IPS-NIHi7 (cell line): ENCODE measurements at regions not wholly inside any gene's neighbourhood (a gene's known extent, or its start where the extent isn't known, plus 50 kb on each side); places are given as distances from the start of the nearest gene placed in this dataset.
"Not testable (repeated sequence)": the region's sequence is repeated elsewhere in the genome, so short reads cannot be mapped to it uniquely, and the experiment has no call there.

Experiments used
- DNase-seq: peaks from one replicate; pipeline ENCODE4 v3.0.0; 2012; ENCODE audit warnings: mixed read lengths; ENCODE audit errors: extremely low spot score

DNA sequence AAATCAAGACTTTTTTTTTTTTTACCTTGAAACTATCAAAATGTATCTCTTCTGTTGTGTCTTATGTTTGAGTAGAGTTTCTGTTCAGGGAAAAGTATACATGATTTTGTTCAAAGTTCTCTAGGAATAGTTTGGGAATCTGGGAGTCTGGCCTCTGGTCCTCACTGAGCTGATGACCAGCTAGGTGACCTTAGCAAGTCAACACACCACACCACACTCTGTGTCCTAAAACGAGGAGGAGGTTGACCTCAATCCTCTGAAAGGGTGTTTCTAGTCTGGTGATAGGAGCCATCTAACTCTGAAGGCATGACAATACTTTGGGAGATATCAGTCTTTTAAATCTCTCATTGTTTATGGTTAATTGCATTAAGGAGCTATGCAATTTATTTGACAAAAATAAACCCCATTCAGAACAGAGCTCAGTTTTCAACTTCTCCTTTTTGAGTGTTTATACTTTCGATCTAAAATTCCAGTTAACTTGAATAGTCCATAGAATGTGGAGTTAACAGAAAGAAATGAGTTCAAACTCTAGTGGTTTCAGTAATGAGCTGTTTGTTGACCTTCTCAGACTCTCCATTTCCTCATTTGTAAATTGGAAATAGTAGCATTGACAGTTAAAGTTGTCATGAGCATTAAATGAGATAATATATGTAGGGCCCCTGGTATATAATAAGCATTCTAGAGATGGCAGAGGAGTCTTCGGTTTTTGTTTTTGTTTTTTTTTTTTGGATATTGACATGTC lies 112.2 kb upstream of the LRRN1 start:
- DNase-seq = no peak

DNA sequence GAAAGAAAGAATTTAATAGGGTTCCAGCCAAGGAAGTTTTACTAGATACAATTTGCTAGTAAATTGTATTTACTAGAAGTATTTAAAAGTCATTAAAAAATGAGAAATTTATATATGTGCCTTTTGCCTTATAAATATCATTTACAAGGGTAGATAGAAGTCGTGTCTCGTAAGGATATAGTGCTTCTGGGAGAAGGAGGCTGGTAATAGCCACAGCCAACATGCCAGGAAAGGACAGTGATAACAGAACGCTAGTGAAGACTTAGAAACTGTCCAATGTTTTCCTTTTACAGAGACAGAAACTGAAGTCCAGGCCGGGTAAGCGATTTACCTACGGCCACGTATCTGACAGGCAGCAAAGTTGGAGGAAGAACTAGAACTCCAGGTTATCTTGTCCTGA lies 113.5 kb upstream of the LRRN1 start:
- no peak for DNase-seq

DNA sequence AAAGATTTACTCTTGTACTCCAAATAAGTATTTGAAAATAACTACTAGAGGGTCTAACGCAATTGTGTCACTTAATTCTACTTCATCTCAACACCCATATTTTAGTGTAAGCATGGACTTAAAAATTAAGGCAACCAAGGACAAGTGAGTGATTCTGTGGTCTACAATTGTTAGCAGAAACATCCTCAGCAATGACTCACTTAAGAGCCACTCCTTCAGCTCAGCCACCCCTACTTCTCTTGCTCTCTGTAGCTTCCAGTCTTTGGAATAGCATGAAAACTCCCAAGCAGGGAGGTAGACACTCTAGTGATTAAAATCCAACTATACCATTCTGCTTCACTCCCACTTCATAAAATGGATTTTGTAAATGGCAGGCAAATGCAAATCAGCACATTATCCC lies 116.0 kb upstream of the LRRN1 start:
- DNase-seq = no peak

DNA sequence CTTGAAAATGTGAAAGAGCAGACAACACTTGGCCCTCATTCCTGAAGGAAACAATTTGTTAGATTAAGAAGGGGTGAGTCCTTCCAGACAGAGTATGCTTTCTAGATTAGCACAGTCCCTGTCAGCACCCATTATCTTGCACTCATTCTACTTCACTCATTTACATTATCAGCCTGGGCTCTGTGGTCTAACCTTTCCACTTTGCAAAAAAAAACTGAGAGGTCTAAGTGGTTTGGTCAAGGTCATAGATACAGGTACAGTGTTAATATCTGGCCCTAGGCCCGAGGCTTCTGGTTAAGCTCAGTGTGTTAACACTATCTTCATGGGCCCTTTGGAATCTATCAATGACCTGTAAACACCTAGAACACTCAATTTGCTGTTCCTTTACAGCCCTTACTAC lies 123.4 kb upstream of the LRRN1 start:
- DNase-seq = no peak

DNA sequence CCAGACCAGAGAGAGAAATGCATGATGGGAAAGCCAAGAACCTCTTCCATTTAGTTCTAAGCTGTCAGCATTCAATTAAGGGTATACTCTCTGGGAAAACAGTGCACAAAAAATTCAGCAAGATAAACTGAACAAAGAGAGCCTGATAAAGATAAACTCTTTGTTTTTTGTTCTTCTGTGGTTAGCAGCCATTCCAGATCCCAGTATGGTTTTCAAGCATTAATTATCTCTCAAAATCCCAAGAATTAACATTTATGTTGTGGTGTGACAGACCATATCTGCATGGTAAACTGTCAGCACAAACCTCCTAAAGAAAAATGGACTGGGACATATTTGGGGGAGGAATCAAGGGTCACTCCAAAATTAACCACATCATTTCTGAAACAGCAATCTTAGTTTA lies 124.0 kb upstream of the LRRN1 start:
- DNase-seq = no peak

DNA sequence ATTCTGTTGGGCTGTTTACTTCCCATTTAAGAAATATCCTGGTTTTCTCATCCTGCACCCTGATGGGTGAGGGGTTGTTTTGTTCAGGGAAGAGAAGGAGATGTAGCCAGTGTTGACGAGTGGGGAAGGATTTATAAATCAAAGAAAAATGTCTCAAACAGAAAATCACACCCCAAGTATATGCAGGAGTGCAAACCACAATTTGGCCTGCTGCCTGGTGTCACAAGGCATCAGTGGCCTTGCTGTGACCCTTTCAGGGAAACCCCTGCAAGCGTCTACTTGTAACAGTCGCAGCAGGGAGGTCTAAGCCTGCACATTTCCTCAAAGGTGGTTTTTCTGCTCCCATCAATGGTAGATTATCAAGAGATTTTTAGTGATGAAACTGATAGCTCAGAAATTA lies 132.6 kb upstream of the LRRN1 start:
- no peak for DNase-seq

DNA sequence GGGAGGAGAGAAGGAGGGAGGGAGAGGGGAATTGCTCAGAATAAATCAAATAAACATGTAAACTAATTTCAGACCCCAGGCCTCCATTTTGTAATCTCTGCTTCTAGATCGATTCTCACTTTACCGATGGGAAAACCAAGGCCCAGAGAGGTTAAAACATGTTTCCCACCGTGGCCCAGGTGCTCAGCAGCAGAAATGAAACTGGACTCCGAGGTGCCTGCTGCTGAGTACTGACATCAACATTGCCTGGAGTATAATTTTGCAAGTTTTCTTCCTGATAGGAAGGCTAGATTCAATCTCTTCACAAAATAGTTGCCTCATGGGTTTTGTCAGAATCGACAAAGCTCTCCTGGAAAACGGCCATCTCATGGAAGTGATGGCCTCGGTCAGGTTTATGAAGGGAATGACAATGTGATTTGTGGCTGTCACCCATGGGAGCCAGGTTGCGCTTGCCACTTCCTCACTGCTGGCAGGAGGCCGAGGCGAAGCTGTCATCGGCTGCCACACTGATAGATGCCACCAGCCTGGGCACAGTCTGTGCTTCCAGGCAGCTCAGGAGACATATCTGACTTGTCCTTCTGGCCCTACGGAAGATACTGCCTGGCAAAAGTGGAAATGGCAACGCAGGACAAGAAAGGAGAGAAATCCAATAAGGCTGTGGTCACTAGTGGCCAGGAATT lies 133.1 kb upstream of the LRRN1 start:
- DNase-seq = no peak

DNA sequence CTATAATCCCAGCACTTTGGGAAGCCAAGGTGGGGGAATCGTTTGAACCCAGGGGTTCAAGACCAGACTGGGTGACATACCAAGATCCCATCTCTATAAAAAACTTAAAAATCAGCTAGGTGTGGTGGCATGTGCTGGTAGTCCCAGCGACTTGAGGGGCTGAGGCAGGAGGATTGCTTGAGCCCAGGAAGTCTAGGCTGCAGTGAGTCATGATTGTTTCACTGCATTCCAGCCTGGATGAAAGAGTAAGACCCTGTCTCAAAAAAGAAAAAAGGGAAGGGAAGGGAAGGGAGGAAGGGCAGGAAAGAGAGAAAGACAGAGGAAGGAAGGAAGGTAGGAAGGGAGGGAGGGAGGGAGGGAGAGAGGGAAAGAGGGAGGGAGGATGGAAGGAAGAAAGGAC lies 133.7 kb upstream of the LRRN1 start:
- DNase-seq = no peak

DNA sequence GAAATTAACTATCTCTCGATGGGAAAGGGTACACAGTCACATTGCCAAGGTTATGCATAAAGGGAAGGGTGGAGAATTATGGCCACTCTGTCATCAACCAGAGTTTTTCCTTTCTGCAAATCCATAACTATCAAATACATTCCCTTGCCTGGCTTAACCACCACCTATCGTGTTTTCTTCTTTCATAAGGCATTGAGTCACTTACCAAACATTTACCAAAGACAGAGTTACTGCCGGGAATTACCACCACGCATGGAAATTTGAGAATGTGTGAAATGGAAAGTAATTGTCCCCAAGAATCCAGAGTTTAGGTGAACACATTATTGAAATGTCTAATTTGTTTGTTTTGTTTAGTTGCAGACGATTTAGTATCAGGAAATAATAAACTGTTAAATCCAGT lies 134.3 kb upstream of the LRRN1 start:
- no peak for DNase-seq

DNA sequence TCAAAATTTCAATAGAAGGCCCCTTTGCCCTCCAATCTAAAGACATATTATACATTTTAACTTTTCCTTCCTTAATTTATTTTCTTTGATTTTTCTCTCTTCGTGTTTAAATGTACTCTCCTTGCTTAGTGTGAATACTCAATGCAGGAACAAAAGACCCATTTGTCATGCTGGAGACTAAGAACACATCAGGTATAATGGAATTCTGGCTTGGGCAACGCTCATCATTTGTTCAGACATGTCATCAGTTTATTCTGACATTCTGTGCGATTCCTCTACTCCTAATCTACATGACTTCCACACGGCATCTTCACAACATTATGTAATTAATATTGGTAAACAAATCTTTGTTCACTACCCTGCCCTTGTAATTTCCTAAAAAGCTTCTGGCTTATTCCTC lies 136.6 kb upstream of the LRRN1 start:
- no peak for DNase-seq

DNA sequence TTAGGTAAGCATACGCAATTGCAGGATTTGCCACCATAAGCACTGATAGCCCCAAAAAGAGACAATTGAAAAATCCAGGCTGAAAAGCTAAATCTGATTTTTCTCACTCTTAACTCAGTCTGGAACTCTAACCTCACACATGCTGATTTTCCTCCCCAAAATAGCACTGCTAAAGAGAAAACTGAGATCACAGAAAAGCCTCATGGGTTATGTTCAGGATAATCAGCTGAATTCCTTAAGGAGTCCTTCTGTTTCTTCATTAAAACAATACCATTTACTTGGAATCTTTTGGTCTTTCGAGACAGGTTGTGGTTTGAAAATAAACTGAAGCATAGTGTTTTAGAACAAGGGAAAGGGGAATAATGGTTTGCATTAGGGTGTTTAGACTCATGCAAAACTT lies 144.3 kb upstream of the LRRN1 start:
- DNase-seq = no peak

DNA sequence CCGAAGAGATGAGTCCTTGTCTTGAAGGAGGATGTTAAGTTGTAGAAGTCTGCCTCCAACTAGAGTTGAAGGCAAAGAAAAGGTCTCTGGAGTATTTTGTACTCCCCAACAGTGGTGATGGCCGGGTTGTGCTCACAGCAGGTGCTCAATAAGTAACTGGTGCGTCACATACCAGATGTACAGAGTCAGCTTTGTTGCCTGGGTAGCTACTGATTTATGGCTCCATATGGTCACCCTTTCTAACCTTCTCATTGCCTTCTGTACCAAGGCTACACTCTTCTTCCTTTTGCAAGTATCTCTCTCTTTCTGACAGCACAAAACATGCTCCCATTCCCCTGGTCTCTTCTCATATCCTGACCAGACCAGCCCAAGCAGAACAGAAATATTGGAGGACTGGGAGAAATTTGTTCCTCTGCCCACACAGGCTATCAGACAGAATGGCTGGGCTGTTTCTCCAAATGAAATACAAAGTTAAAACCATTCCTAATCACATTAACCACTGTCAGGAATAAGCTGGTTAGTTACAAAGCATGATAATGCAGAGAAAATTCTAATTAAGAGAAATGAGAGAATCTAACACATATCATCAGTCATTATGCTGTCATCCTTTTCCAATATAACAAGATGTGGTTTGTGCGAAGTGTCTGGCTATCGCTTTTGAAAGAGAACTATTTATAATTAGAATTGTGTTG lies 150.1 kb upstream of the LRRN1 start:
- no peak for DNase-seq

DNA sequence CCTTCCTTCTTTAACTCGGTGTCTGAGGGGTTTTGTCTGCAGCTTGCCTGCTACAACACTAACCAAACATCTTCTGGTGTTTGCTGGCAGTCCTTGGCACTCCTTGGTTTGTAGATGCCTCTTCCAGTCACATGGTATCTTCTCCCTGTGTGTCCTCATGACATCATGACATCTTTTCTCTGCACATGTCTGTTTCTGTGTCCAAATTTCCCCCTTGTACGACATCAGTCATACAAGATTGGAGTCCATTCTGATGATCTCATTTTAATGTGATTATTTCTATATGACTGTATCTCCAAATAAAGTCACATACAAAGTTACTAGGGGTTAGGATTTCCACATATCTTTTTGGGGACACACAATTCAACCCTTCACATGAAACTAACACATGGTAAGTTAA lies 152.3 kb upstream of the LRRN1 start:
- no peak for DNase-seq

DNA sequence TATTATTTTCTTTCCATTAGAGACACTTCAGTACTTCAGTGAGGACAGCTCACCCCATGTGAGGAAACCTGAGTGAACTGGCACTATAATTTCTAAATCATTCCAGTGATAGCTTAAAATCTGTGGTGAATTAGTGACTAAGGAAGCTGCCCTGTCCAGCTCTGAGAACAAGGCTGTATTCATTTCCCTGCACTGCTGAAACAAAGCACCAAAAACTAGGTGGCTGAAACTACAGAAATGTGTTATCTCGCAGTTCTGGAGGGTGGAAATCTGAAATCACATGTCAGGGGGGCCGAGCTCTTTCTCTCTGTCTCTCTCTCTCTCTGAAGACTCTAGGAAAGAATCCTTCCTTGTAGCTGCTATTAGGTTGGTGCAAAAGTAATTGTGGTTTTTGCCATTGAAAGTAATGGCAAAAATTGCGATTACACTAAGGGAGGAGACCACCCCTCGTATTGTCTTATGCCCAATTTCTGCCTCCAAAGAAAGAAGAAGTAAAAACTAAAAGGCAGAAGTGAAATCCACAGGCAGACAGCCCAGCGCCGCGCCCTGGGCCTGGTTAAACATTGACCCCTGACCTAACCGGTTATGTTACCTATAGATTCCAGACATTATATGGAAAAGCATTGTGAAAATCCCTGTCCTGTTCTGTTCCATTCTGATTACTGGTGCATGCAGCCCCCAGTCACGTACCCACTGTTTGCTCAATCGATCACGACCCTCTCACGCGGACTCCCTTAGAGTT lies 153.0 kb upstream of the LRRN1 start:
- DNase-seq = not testable (repeated sequence)

DNA sequence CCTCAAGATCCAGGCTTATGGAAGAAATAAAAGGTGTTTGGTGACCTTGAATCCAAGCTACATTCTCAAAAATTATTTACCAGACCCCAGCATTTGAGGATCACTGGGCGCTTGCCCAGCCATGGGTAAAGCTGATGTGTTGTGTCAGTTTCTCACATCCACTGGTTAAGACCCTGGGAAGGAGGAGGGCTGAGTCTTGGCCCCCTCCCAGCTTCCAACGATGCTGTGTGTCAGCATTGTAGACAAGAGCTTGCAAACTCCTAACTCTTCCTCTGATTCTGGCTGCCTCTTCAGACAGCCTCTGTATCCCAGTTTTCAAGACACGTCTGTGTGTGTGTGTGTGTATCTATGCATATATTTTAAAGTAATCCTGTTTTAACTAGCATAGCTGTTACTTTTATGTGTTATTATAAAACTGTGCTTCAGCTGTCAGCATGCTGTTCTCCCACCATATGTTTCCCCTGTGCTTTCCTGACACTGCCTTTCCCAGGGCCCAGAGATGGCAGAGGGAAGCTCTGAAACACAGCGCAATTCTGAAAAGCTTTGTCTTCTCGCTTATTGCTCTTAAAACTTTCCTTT lies 157.3 kb upstream of the LRRN1 start:
- DNase-seq = no peak

DNA sequence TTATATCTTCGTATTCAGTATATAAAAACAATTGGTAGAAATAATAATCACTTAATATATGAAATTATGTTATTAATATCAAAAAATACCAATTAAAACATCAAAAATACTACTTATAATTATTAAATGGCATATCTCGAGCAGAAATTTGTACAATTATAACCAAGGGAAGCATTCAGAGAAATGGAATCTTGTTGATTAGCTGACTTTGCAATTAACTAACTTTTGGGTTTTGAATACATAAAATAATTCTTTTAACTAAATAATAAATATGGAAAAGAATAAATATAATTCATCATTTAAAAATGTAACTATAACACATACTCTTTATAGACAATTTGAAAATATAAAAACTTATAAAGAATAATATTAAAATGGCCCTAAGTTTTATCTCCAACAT lies 160.2 kb upstream of the LRRN1 start:
- DNase-seq = no peak

DNA sequence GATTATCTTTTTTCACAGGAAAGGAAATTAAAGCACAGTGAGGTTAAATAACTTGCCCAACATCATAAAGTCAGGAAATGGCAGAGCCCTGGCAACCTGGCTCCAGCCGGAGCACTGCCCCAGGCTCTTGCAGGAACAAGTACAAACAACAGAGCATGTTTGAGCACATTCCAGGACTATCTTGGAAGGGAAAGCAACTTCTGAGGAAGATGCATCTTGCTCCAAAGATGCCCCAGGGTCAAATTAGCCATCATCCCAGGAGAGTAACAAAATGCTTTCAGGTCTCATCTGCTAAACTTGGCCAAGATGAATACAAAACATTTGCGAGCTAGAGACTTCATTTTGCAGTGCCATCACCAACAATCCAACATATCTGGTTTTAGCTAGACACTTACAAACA lies 162.4 kb upstream of the LRRN1 start:
- DNase-seq = no peak

DNA sequence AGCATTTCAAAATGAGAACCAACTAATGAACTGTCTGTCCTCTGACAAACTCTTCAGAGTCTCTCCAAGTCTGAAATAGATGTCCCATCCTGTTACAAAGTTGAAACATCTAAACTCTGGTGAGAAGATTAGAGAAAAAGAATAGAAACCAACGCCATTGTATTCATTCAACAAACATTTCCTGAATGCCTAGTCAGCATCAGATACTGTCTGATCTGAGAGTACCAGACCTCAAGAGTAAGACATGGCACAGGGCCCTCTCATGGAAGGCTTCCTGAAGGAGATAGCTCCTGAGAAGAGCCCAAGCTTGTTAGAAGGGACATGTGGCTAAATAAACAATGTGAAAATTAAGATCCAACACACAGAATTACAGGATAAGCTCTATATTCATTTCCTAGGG lies 164.1 kb upstream of the LRRN1 start:
- no peak for DNase-seq

DNA sequence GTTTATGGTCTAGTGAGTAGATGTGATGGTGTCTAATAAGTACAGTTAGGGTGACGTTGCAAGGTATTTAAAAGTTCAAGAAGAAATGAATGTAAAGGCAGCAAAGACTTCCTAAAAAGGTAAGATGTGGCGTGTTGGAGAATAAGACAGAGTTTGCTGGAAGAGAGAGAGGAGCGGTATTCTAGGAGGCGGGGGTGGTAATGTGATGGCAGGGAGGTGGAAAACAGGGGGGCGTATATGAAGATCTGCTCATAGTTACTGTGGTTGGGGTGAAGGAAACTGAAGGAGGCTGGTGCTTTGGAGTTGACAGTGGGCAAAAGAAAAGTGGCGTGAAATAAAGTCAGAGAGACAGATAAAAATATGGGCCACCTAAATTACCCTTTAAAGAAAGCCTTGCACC lies 164.9 kb upstream of the LRRN1 start:
- DNase-seq = no peak

DNA sequence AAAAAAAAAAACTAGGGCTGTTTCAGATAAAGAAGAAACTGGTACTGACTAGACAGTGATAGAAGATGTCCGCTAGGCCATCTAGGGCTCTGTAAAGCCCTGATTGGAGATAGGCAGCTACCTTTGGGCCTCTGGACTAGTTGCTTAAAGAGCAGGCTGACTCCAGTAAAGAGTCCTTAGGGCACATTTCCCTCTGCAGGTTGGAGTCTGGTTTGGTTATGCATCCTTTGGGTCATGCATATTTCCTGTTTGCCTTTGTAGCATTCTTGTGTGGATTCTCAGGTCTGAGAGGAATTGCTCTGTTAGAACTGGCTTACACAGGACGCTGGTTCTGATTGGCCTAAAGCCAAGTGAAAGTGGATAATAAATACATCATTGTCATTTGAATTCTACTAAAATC lies 165.5 kb upstream of the LRRN1 start:
- DNase-seq = no peak

DNA sequence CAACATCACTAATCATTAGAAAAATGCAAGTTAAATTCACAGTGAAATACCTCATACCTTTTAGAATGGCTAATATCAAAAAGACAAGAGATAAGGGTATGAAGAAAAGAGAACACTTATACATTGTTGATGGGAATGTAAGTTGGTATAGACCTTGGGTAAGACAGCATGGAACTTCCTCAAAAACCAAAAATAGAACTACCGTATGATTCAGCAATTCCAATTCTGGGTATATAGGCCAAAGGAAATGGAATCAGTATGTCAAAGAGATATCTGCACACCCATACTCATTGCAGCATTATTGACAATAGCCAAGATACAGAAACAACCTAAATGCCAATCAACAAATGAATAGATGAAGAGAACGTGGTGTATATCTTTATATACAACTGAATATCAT lies 166.8 kb upstream of the LRRN1 start:
- no peak for DNase-seq

DNA sequence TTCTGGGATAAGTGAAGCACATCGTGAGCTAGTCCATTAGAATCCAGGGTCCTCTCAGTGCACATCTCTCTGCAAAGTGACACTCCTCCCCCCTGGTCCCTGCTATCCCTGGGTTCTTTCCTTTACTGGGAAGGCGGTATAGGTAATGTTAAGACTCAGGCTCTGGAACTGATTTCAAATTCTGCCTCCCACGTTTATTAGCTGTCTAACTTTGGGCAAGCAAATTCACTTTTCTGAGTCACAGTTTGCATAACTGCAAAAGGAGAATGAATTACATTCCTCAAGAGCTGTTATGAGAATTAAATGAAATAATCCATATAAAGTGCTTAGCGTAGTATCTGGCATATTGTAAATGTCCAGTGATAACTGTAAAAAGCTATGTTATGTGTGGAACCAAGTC lies 168.1 kb upstream of the LRRN1 start:
- DNase-seq = no peak
